ENCODE measurements at regions not wholly inside any gene's neighbourhood (a gene's known extent, or its start where the extent isn't known, plus 50 kb on each side); places are given as distances from the start of the nearest gene placed in this dataset.

DNA sequence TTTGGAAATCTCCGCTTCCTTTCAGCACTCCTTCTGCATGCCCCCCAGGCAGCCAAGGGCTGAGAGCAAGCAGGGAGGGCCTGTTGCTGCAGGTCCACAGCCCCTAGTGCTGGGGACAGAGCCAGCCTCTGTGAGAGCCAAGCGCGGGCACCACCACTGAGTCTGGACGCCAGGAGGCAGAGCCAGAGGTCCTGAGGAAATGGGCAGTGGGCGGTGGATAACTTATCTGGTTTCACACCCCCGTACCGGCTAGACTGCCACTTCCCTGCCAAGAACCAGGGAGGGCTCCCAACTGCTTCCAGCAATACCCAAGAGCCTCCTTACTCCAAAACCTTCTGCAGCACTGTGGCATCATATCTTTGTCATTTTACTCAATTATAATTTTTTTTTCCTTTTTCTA lies 141.6 kb upstream of the IGF1R start:
- in situ Hi-C loops (cut with MboI; ENCODE audit: low sequenced_read_pairs): no loop called here

- in situ Hi-C loops (cut with MboI; ENCODE audit: low sequenced_read_pairs): no loop called here
These were observed 134.8 kb upstream of the IGF1R start for GRCh38 chr15:98513428-98513986.

DNA sequence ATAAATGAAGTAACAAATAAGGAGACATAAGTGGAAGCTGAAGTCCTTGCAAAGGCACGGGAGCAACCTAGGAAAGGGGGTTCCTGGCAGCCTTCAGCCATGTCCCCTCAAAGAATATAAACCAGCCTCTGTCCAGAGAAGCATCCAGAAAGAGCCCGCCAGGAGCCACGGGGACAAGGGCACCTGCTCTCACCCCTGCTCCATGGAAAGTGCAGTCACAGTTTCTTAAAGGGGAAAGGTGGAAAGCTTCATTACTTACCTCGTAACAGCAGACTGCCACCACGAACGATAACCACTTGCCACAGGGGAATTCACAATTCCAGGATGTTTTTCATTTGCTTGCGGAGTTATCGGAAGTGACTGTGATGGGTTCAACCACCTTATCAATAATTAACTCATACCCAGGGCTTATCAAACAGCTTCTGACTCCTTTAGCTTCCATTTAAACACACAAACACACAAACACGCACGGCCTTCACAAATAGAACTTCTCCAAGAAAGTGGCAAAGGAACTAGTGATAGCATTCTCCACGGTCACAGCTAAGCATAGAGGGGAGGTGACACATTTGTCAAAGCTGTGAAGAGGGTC lies 134.2 kb upstream of the IGF1R start:
- in situ Hi-C loops (cut with MboI; ENCODE audit: low sequenced_read_pairs): no loop called here

DNA sequence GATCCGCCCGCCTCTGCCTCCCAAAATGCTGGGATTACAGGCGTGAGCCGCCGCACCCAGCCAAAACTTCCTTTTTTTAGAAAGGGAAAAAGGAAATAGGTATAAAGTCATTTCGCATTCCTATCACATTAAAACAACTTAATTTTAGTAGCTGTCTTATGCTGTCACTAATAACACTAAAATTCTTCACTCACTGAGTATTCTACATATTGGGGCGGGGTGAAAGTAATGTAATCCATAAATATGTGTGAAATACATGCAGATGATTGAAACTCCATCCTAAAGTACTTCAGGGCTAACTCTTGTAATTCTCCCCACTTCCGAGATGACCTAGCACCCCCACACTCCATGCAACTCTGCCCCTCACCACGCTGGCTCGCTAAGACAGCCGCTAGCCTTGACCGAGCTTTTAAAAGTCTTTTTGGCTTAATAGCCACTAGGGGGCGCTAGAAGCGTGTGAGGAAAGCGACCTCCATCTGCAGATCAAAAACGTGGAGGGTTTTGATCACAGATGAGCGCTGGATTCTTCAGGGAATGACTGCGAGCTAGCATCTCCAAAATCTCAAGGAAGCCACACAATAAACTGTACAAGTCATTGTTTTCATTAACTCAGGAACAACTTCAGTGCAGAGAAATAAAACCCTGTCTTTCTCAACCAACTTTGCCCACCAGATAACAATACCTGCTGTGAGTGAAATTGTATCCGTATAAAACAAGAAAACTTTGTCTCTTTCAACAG lies 129.3 kb upstream of the IGF1R start:
- in situ Hi-C loops (cut with MboI; ENCODE audit: low sequenced_read_pairs): no loop called here

GRCh38 chr15:98519767-98520550 lies 128.4 kb upstream of the IGF1R start:
- in situ Hi-C loops (cut with MboI; ENCODE audit: low sequenced_read_pairs): no loop called here

DNA sequence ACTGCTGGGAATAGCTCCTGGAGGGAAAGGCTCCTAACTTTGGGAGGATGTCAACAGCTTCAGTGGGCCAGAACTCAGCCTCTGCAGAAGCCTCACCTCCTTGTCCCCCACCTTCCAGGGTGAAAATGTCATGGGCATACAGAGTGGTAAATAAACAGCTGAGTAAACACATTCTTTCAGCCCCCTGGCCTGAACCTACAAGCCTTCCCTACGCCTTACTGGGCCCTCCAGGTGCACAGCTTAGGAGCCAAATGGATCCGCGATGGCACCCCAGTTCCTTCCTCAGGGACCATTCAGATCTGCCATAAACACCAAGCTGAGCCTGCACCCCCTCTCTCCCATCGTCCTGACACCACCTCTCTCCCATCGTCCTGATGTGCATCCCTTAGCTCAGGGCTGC lies 126.2 kb upstream of the IGF1R start:
- in situ Hi-C loops (cut with MboI; ENCODE audit: low sequenced_read_pairs): no loop called here

- in situ Hi-C loops (cut with MboI; ENCODE audit: low sequenced_read_pairs): no loop called here
These were observed 124.3 kb upstream of the IGF1R start for GRCh38 chr15:98523912-98524662.

DNA sequence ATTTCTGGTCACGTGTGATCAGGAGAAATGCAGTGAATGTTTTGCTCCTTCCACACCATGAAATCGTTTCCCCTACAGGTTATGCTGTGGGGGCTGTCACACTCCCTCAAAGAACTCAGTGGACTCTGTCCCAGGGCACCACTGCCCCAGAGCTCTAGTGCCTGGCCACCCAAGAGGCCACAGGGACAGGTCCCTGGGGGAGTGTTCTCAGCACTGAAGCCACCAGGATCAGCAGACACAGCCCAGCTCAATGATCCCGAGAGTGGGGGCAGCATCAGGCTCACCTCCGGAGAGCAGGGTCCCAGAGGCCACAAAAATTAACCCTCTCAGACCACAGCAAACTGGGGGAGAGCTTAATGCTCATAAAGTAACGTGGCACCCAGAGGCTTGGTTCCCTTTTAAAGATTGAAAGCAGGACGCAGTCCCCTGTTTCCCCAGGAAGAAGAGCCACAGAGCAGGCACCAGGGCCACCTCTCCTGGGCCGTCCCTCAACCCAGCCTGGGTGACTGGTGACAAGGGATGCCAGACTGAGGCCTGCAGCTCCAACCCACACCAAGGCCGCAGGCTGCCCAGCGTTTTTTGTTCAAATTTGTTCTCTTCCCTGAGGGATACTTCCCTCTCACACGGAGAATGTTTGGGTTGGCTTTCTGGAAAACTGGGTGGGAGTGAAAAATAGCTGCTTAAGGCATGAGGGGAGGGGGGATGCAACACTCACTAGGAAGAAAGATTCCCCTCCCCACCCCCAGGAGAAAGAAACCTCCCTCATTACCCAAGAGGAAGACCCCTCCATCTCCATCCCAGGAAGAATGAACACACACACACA lies 123.3 kb upstream of the IGF1R start:
- in situ Hi-C loops (cut with MboI; ENCODE audit: low sequenced_read_pairs): no loop called here

- in situ Hi-C loops (cut with MboI; ENCODE audit: low sequenced_read_pairs): no loop called here
These were observed 122.7 kb upstream of the IGF1R start for GRCh38 chr15:98525661-98526001.

DNA sequence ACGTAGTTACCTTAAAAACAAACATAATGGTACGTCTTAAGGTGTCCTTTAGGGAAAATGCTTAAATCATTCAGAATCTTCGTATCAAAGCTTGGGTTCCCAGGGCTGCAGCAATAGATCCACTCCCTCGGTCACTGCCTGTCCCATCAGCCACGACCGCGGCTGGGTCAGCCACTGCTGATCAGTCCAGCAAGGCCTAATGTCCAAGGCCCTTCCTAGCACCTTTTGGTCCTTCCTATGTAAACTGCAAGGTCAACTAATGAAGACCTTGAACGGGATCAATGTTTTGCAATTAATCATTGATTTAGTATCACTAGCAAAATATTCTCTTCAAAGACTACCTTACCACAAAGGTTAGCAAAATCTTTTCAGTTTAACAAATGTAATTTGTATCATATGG lies 122.2 kb upstream of the IGF1R start:
- in situ Hi-C loops (cut with MboI; ENCODE audit: low sequenced_read_pairs): no loop called here

DNA sequence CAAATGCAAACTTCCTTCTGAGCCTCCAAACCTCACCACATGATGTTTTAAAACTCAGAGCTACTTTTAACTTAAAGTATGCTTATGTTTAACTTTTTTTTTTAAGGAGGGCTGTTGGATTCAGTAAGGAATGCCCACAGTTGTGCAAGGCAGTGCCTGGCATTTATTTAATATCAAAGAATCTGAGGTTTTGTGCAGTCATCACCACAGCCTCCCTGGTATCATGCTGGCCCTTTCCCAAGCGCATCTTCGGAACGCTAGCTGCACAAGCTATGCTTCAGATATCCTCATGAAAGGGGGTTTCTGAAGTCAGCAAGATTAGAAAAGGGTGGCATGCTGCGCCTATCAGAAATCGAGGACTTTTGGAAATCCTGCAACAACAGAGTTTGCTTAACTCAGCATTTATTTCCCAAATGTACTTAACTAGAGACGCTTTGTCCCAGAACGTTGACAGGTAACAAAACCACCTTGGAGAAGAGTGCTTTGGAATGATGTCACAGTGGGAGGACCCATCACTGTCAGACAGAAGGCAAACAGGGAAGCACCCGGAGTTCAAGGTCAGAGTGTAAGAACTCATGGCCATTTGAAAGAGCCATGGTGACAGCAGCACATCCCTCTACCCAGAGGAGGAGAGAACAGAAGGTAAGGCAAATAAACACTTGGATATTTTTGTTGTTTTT lies 120.2 kb upstream of the IGF1R start:
- in situ Hi-C loops (cut with MboI; ENCODE audit: low sequenced_read_pairs): no loop called here

DNA sequence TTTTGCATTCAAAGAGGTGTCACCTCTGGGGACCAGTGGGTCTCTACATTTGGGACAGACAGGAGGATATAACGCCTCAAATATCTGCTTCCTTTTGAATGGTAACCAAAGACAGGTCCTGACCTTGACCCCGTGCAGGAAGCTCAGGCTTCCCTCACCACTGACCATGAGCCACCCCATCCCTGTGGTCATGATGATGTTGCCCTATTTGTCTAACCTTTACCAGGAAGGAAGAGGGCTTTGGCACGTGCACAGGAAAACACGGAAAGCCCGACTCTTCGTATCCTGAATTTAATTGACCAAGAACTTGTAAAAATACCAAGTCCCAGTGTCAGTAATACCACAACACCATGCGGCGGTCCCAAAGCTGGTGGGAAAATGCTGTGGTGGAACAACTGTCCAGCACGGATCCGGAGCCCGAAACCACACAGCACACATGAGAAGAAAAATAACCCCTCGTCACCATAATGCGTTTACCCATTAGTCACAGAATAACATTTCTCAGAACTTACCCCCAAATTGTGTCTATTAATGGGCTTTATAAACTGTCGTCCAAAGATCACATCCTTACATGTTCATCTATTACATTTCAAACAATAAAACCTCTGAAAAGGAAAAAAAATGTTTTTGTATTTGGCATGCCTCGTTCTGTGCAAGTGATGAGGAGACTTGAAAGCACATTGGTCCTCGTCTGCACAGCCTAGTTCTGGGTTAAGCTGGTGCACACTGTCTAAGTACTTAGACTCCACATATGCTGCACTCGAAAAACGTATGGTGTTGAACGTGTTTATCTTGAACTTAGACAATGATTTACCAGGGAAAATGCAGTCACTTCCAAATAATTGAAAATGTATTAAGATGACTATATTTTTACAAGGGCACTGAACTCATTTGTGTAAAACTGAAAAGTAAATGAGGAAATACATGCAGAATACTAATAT lies 118.9 kb upstream of the IGF1R start:
- in situ Hi-C loops (cut with MboI; ENCODE audit: low sequenced_read_pairs): no loop called here

DNA sequence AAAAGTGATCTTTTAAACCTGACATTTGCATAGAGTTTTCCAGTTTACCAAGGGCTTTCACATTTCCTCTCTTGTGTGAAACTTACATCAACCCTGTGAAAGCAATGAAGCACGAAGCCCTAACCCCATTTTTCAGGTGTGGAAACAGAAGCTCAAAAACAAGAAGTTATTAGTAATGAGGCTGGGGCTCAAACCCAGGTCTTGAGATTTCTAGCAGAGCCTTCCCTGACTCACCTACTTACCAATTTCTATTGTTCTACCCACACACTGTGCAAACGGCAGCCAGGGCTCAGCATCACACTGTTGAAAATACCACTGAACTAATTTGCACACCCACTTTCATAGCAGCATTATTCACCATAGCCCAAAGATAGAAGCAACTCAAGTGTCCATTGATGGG lies 117.8 kb upstream of the IGF1R start:
- in situ Hi-C loops (cut with MboI; ENCODE audit: low sequenced_read_pairs): no loop called here

- in situ Hi-C loops (cut with MboI; ENCODE audit: low sequenced_read_pairs): no loop called here
These were observed 116.3 kb upstream of the IGF1R start for GRCh38 chr15:98532063-98532462.

GRCh38 chr15:98536976-98537375 lies 111.4 kb upstream of the IGF1R start:
- in situ Hi-C loops (cut with MboI; ENCODE audit: low sequenced_read_pairs): no loop called here

DNA sequence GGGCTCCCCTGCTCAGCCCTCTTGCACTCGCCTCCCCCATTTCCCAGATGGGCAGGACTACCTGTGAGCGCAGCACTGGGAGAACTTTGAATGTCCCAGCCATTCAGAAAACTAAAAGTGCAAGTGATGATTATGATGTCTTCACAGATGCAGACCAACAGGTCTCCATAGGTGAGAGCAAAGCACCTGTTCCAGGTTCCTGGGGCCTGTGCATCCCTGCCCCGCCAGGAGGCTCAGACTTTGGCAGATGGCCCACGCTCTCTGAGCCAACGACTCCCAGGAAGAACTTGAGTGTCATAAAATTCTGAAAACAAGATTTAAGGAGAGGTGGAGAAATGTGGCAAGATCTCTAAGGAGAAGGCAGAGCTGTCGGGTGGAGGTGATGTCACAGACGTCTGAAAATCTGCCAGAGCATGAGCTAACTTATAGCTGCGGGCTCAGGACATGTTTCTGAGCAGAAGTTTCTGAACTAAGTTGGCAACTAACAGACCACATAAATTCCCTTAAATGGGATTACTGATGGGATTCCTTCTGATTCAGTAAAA lies 110.8 kb upstream of the IGF1R start:
- in situ Hi-C loops (cut with MboI; ENCODE audit: low sequenced_read_pairs): no loop called here

DNA sequence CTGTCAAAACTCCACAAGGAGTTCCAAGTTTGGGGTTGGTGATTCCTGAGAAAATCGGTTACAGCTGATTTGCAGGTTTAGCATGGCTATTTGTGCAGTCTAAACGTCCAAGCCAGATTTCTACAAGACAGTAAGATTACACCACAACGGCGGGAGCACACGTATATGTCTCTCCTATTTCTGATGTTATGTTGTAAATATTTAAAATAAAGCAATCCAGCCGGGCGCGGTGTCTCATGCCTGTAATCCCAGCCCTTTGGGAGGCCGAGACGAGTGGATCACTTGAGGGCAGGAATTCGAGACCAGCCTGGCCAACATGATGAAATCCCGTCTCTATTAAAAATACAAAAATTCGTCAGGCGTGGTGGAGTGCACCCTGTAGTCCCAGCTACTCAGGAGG lies 106.8 kb upstream of the IGF1R start:
- in situ Hi-C loops (cut with MboI; ENCODE audit: low sequenced_read_pairs): no loop called here

DNA sequence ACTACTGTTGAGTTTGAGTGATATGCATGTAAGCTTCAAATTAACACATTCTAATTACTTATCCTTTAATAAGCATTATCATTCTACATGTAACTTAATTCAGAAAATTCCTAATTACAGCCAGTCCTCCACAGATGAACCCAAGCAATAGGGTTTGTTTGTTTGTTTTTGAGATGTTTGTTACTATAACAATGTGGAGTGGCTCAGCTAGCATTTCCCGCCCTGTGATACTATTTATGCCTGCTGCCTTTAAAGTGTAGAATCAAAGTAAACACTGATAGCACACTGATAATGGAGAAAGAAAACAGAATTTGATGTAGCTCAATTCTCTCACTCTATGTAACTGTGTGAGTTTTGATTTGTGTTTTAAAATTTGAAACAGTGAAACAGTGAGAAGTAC lies 105.1 kb upstream of the IGF1R start:
- in situ Hi-C loops (cut with MboI; ENCODE audit: low sequenced_read_pairs): no loop called here

All from HL-60/S4 treated with retinoic acid at 250 ng/mL for 4 days and 3 days (cell line).